PFSK-1 (cell line): ENCODE measurements at regions not wholly inside any gene's neighbourhood (a gene's known extent, or its start where the extent isn't known, plus 50 kb on each side); places are given as distances from the start of the nearest gene placed in this dataset.

Experiments
- POLR2AphosphoS5 ChIP-seq: IDR thresholded peaks from 2 replicates; pipeline ENCODE4 v1.6.1; 2012; ENCODE audit warnings: low read depth, mild to moderate bottlenecking, control low read depth, low read length, moderate library complexity
- SIN3A ChIP-seq: IDR thresholded peaks from 2 replicates; pipeline ENCODE4 v1.6.1; 2012; ENCODE audit warnings: mild to moderate bottlenecking, low read length, moderate library complexity, borderline replicate concordance; ENCODE audit not compliant: insufficient read depth
- TAF1 ChIP-seq: IDR thresholded peaks from 2 replicates; pipeline ENCODE4 v1.6.1; 2012; ENCODE audit warnings: low read length, control low read depth, borderline replicate concordance; ENCODE audit not compliant: insufficient read depth
- TF ChIP-seq, protein P1 (sequence below), 2 experiments: IDR thresholded peaks; 2 replicates each; pipeline versions ENCODE4 v1.6.1 to v1.8.0; 2011 to 2012; ENCODE audit warnings: low read depth in 2 of 2, low read length in 2 of 2, control low read depth in 1 of 2, inconsistent platforms in 1 of 2, mild to moderate bottlenecking in 1 of 2, moderate library complexity in 1 of 2; ENCODE audit not compliant: insufficient read depth in 1 of 2

DNA sequence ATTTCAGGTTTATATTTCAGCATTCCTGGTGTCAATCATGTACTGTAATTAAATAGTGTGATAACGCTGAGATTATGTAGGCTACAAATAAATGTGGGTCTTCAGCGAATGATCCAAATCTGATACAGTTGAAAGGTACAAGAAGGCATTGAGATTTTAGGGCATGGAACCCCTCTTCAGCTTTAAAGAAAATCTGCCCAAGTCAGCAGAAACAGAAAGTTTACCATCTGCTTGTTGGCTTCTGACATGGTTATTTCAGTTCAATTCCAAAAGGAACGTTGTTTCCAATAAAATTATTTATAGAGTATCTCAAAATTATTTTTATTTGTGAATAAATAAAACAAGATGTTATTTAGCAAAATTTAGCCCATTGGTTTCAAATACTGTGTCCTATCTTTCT, 400.2 kb upstream of the RORA start:
- TF ChIP-seq, protein P1, sequence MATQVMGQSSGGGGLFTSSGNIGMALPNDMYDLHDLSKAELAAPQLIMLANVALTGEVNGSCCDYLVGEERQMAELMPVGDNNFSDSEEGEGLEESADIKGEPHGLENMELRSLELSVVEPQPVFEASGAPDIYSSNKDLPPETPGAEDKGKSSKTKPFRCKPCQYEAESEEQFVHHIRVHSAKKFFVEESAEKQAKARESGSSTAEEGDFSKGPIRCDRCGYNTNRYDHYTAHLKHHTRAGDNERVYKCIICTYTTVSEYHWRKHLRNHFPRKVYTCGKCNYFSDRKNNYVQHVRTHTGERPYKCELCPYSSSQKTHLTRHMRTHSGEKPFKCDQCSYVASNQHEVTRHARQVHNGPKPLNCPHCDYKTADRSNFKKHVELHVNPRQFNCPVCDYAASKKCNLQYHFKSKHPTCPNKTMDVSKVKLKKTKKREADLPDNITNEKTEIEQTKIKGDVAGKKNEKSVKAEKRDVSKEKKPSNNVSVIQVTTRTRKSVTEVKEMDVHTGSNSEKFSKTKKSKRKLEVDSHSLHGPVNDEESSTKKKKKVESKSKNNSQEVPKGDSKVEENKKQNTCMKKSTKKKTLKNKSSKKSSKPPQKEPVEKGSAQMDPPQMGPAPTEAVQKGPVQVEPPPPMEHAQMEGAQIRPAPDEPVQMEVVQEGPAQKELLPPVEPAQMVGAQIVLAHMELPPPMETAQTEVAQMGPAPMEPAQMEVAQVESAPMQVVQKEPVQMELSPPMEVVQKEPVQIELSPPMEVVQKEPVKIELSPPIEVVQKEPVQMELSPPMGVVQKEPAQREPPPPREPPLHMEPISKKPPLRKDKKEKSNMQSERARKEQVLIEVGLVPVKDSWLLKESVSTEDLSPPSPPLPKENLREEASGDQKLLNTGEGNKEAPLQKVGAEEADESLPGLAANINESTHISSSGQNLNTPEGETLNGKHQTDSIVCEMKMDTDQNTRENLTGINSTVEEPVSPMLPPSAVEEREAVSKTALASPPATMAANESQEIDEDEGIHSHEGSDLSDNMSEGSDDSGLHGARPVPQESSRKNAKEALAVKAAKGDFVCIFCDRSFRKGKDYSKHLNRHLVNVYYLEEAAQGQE (IDR thresholded peaks at IDR 0.05; ENCODE audit: insufficient read depth in 1 of 2, low read depth in 2 of 2, low read length in 2 of 2): no peak
- TF ChIP-seq TAF1 (no peak), POLR2AphosphoS5 (no peak), SIN3A (no peak)
